NT2/D1 (cell line): ENCODE measurements at regions not wholly inside any gene's neighbourhood (a gene's known extent, or its start where the extent isn't known, plus 50 kb on each side); places are given as distances from the start of the nearest gene placed in this dataset.

ENCODE experiments used
- DNase-seq: peaks from one replicate; pipeline ENCODE4 v3.0.0-alpha.2; 2011; ENCODE audit warnings: low read depth, low spot score
- H3K27me3 ChIP-seq: 2 replicates; pipeline ENCODE4 v1.6.0; 2011; ENCODE audit warnings: mild to moderate bottlenecking; ENCODE audit not compliant: insufficient read length, insufficient read depth
- H3K36me3 ChIP-seq: 2 replicates; pipeline ENCODE4 v1.6.1; 2011; ENCODE audit warnings: mild to moderate bottlenecking, low read length, mixed read lengths; ENCODE audit not compliant: insufficient read depth, insufficient read length
- H3K4me1 ChIP-seq: 2 replicates; pipeline ENCODE4 v1.5.1; 2011; ENCODE audit not compliant: insufficient read depth, insufficient read length
- H3K4me3 ChIP-seq: 2 replicates; pipeline ENCODE4 v1.5.1; 2011; ENCODE audit warnings: low read depth; ENCODE audit not compliant: insufficient read length
- H3K9ac ChIP-seq: 2 replicates; pipeline ENCODE4 v1.6.0; 2011; ENCODE audit warnings: low read depth; ENCODE audit not compliant: insufficient read length
- H3K9me3 ChIP-seq: 2 replicates; pipeline ENCODE4 v1.5.1; 2011; ENCODE audit warnings: mild to moderate bottlenecking, low read length; ENCODE audit not compliant: insufficient read depth
- SUZ12 ChIP-seq: IDR thresholded peaks from 2 replicates; pipeline ENCODE4 v1.6.1; 2011; ENCODE audit not compliant: insufficient read length, insufficient read depth; ENCODE audit errors: extremely low read depth
- YY1 ChIP-seq: IDR thresholded peaks from 2 replicates; pipeline ENCODE4 v1.6.1; 2011; ENCODE audit not compliant: insufficient read length, insufficient read depth
- ZNF274 ChIP-seq: IDR thresholded peaks from 2 replicates; pipeline ENCODE4 v1.6.1; 2011; ENCODE audit warnings: mild to moderate bottlenecking, low read depth, low read length

- no peak for DNase-seq
- H3K9ac ChIP-seq = no peak overlapping the region
- TF ChIP-seq SUZ12 = no peak
- TF ChIP-seq ZNF274 = no peak
- TF ChIP-seq YY1 = no peak
- H3K27me3 ChIP-seq = no peaks in the 10 kb centered on the region
- H3K4me1 ChIP-seq = no peaks in the 10 kb centered on the region
- no peak overlapping the region for H3K4me3 ChIP-seq
- H3K36me3 ChIP-seq = no peaks in the 10 kb centered on the region
- no peaks in the 10 kb centered on the region for H3K9me3 ChIP-seq
These were observed 240.1 kb upstream of the MEIS2 start for GRCh38 chr15:37340438-37340837.

- Histone ChIP-seq H3K9me3 (no peaks in the 10 kb centered on the region), H3K36me3 (no peaks in the 10 kb centered on the region), H3K4me1 (no peaks in the 10 kb centered on the region), H3K27me3 (no peaks in the 10 kb centered on the region), H3K9ac (no peak overlapping the region), H3K4me3 (no peak overlapping the region)
- TF ChIP-seq ZNF274 = no peak
- no peak for DNase-seq
These were observed 258.9 kb upstream of the MEIS2 start for GRCh38 chr15:37359101-37359892.

- H3K27me3 ChIP-seq = no peaks in the 10 kb centered on the region
- H3K9ac ChIP-seq = no peak overlapping the region
- no peaks in the 10 kb centered on the region for H3K4me1 ChIP-seq
- no peaks in the 10 kb centered on the region for H3K36me3 ChIP-seq
- H3K4me3 ChIP-seq = no peak overlapping the region
- H3K9me3 ChIP-seq = no peaks in the 10 kb centered on the region
- no peak for TF ChIP-seq YY1
- no peak for TF ChIP-seq SUZ12
- no peak for TF ChIP-seq ZNF274
- no peak for DNase-seq
These were observed 259.5 kb upstream of the MEIS2 start for GRCh38 chr15:37359893-37360290.

GRCh38 chr15:37360724-37361123 is 260.4 kb upstream of the MEIS2 start:
- no peaks in the 10 kb centered on the region for H3K36me3 ChIP-seq
- no peak for TF ChIP-seq SUZ12
- no peak for TF ChIP-seq YY1
- TF ChIP-seq ZNF274 = no peak
- H3K4me1 ChIP-seq = no peaks in the 10 kb centered on the region
- no peaks in the 10 kb centered on the region for H3K27me3 ChIP-seq
- no peak for DNase-seq
- H3K9ac ChIP-seq = no peak overlapping the region
- H3K9me3 ChIP-seq = no peaks in the 10 kb centered on the region
- no peak overlapping the region for H3K4me3 ChIP-seq

- H3K9ac ChIP-seq = no peak overlapping the region
- H3K4me3 ChIP-seq = no peak overlapping the region
- no peak for DNase-seq
- no peak for TF ChIP-seq YY1
- no peak for TF ChIP-seq SUZ12
- no peaks in the 10 kb centered on the region for H3K4me1 ChIP-seq
- H3K36me3 ChIP-seq = no peaks in the 10 kb centered on the region
- H3K9me3 ChIP-seq = no peaks in the 10 kb centered on the region
- H3K27me3 ChIP-seq = no peaks in the 10 kb centered on the region
These were observed 261.3 kb upstream of the MEIS2 start for GRCh38 chr15:37361621-37362020.

- Histone ChIP-seq H3K9ac (no peak overlapping the region), H3K36me3 (no peaks in the 10 kb centered on the region), H3K27me3 (no peaks in the 10 kb centered on the region), H3K4me1 (no peaks in the 10 kb centered on the region), H3K4me3 (no peak overlapping the region), H3K9me3 (no peaks in the 10 kb centered on the region)
- no peak for DNase-seq
- no peak for TF ChIP-seq YY1
- TF ChIP-seq ZNF274 = no peak
- no peak for TF ChIP-seq SUZ12
These were observed 262.1 kb upstream of the MEIS2 start for GRCh38 chr15:37362414-37362813.

- TF ChIP-seq ZNF274 = no peak
- no peak for TF ChIP-seq SUZ12
- TF ChIP-seq YY1 = no peak
- Histone ChIP-seq H3K9me3 (no peaks in the 10 kb centered on the region), H3K27me3 (no peaks in the 10 kb centered on the region), H3K9ac (no peak overlapping the region), H3K4me3 (no peak overlapping the region), H3K4me1 (no peaks in the 10 kb centered on the region), H3K36me3 (no peaks in the 10 kb centered on the region)
- DNase-seq = no peak
These were observed 268.6 kb upstream of the MEIS2 start for GRCh38 chr15:37368961-37369360.
